Liver (tissue), 8 donors: ENCODE measurements at regions not wholly inside any gene's neighbourhood (a gene's known extent, or its start where the extent isn't known, plus 50 kb on each side); places are given as distances from the start of the nearest gene placed in this dataset.

ENCODE experiments used
- DNase-seq: peaks from one replicate; pipeline ENCODE4 v3.0.0-alpha.2; 2017; ENCODE audit warnings: low spot score
- H3K27ac ChIP-seq, 2 donors: one replicate each; pipeline ENCODE4 v1.7.0; 2013; ENCODE audit warnings: inconsistent platforms in 2 of 2, low read length in 2 of 2, control low read depth in 1 of 2, low read depth in 1 of 2, mild to moderate bottlenecking in 1 of 2
- H3K27me3 ChIP-seq, 4 donors: one replicate each; pipeline versions ENCODE4 v1.6.1 to v1.7.0; 2013; ENCODE audit warnings: low read length in 3 of 4, inconsistent platforms in 1 of 4, mild to moderate bottlenecking in 1 of 4, moderate library complexity in 1 of 4; ENCODE audit not compliant: control insufficient read depth in 4 of 4, insufficient read depth in 4 of 4
- H3K36me3 ChIP-seq, 4 donors: one replicate each; pipeline versions ENCODE4 v1.6.1 to v1.7.0; 2013; ENCODE audit warnings: low read length in 3 of 4, mild to moderate bottlenecking in 3 of 4, low read depth in 1 of 4, moderate library complexity in 1 of 4; ENCODE audit not compliant: control insufficient read depth in 4 of 4, insufficient read depth in 3 of 4
- H3K4me1 ChIP-seq, 4 donors: one replicate each; pipeline versions ENCODE4 v1.6.1 to v1.7.0; 2013; ENCODE audit warnings: low read length in 3 of 4, mild to moderate bottlenecking in 3 of 4, moderate library complexity in 1 of 4; ENCODE audit not compliant: control insufficient read depth in 4 of 4, insufficient read depth in 4 of 4
- H3K4me3 ChIP-seq, 3 donors: one replicate each; pipeline versions ENCODE4 v1.6.1 to v1.7.0; 2013; ENCODE audit warnings: low read length in 3 of 3, control low read depth in 1 of 3, low read depth in 1 of 3, mild to moderate bottlenecking in 1 of 3
- H3K9ac ChIP-seq, 2 donors: one replicate each; pipeline ENCODE4 v1.7.0; 2013; ENCODE audit warnings: low read length in 2 of 2, mild to moderate bottlenecking in 2 of 2, moderate library complexity in 2 of 2, control low read depth in 1 of 2, low read depth in 1 of 2
- H3K9me3 ChIP-seq, 4 donors: one replicate each; pipeline versions ENCODE4 v1.6.1 to v1.7.0; 2013; ENCODE audit warnings: low read length in 3 of 4; ENCODE audit not compliant: control insufficient read depth in 4 of 4
- ATF3 ChIP-seq: IDR thresholded peaks from 2 replicates; pipeline ENCODE4 v1.6.1; 2016; ENCODE audit warnings: antibody characterized with exemption
- EGR1 ChIP-seq, 2 donors: IDR thresholded peaks; 2 replicates each; pipeline ENCODE4 v1.6.1; 2016 to 2018; ENCODE audit warnings: antibody characterized with exemption in 2 of 2, low read depth in 2 of 2
- FOXA1 ChIP-seq: IDR thresholded peaks from 2 replicates; pipeline ENCODE4 v1.6.1; 2016; ENCODE audit warnings: antibody characterized with exemption
- FOXA2 ChIP-seq: IDR thresholded peaks from 2 replicates; pipeline ENCODE4 v1.6.1; 2016; ENCODE audit warnings: antibody characterized with exemption
- GABPA ChIP-seq, 2 donors: IDR thresholded peaks in 1 of 2; conservative IDR thresholded peaks in 1 of 2; 2 replicates each; pipeline ENCODE4 v1.6.1; 2016; ENCODE audit warnings: antibody characterized with exemption in 2 of 2, mild to moderate bottlenecking in 1 of 2, moderate library complexity in 1 of 2
- HNF4G ChIP-seq: IDR thresholded peaks from 2 replicates; pipeline ENCODE4 v1.6.1; 2016; ENCODE audit warnings: antibody characterized with exemption
- JUND ChIP-seq, 2 donors: IDR thresholded peaks; 2 replicates each; pipeline ENCODE4 v1.6.1; 2016; ENCODE audit warnings: antibody characterized with exemption in 2 of 2
- NR2F2 ChIP-seq: IDR thresholded peaks from 2 replicates; pipeline ENCODE4 v1.6.1; 2016; ENCODE audit warnings: antibody characterized with exemption
- RAD21 ChIP-seq, 2 donors: IDR thresholded peaks; 2 replicates each; pipeline ENCODE4 v1.6.1; 2016; ENCODE audit warnings: antibody characterized with exemption in 2 of 2, mild to moderate bottlenecking in 2 of 2
- RXRA ChIP-seq, 2 donors: IDR thresholded peaks; 2 replicates each; pipeline ENCODE4 v1.6.1; 2017 to 2018; ENCODE audit warnings: antibody characterized with exemption in 2 of 2, mild to moderate bottlenecking in 1 of 2
- SP1 ChIP-seq: IDR thresholded peaks from 2 replicates; pipeline ENCODE4 v1.6.1; 2018; ENCODE audit warnings: antibody characterized with exemption, mild to moderate bottlenecking
- TAF1 ChIP-seq: conservative IDR thresholded peaks from 2 replicates; pipeline ENCODE4 v1.6.1; 2016; ENCODE audit warnings: antibody characterized with exemption, mild to moderate bottlenecking
- YY1 ChIP-seq: IDR thresholded peaks from 2 replicates; pipeline ENCODE4 v1.6.1; 2016; ENCODE audit warnings: antibody characterized with exemption, mild to moderate bottlenecking
- ZBTB33 ChIP-seq: IDR thresholded peaks from 2 replicates; pipeline ENCODE4 v1.6.1; 2016; ENCODE audit warnings: antibody characterized with exemption
- WGBS: extraction: QIAGEN DNeasy Blood & Tissue Kit; methylation state at CpG from one replicate; pipeline ENCODE4 v1.1.7; 2013; 5-methylcytosine and 5-hydroxymethylcytosine counted together
- TF ChIP-seq, protein P1 (sequence below): IDR thresholded peaks from 2 replicates; pipeline ENCODE4 v1.6.1; 2016; ENCODE audit warnings: antibody characterized with exemption, mild to moderate bottlenecking
- TF ChIP-seq, protein P2 (sequence below): IDR thresholded peaks from 2 replicates; pipeline ENCODE4 v1.6.1; 2016; ENCODE audit warnings: antibody characterized with exemption
- TF ChIP-seq, protein P3 (sequence below): fragments of 150-350 bp; IDR thresholded peaks from 2 replicates; pipeline ENCODE4 v1.5.1; 2017; ENCODE audit warnings: improper control_type of control experiment, low read depth, low read length; ENCODE audit not compliant: missing input control
- donor health status: healthy.
- donor health status: healthy.
- donor health status: healthy.
- donor health status: healthy.
- donor health status: healthy.

- Histone ChIP-seq H3K36me3 (no peaks in the 10 kb centered on the region), H3K27ac (no peak overlapping the region), H3K4me3 (no peak overlapping the region), H3K27me3 (peaks cover 0 to 3% (median 0%) of the 10 kb centered on the region in 4 donors), H3K4me1 (no peaks in the 10 kb centered on the region), H3K9ac (no peak overlapping the region), H3K9me3 (no peaks in the 10 kb centered on the region)
- DNase-seq, result no peak
- TF ChIP-seq ZBTB33 (no peak), EGR1 (IDR thresholded peaks at IDR 0.05; ENCODE audit: low read depth in 2 of 2) (no peak), NR2F2 (no peak), GABPA (IDR thresholded peaks at IDR 0.05 in 1 of 2, conservative IDR thresholded peaks at IDR 0.05 in 1 of 2) (no peak), RXRA (IDR thresholded peaks at IDR 0.05) (no peak), FOXA1 (no peak), HNF4G (no peak), JUND (IDR thresholded peaks at IDR 0.05) (no peak), YY1 (no peak), SP1 (no peak), FOXA2 (no peak), TAF1 (no peak), RAD21 (IDR thresholded peaks at IDR 0.05) (no peak), ATF3 (no peak)
- TF ChIP-seq, protein P1, sequence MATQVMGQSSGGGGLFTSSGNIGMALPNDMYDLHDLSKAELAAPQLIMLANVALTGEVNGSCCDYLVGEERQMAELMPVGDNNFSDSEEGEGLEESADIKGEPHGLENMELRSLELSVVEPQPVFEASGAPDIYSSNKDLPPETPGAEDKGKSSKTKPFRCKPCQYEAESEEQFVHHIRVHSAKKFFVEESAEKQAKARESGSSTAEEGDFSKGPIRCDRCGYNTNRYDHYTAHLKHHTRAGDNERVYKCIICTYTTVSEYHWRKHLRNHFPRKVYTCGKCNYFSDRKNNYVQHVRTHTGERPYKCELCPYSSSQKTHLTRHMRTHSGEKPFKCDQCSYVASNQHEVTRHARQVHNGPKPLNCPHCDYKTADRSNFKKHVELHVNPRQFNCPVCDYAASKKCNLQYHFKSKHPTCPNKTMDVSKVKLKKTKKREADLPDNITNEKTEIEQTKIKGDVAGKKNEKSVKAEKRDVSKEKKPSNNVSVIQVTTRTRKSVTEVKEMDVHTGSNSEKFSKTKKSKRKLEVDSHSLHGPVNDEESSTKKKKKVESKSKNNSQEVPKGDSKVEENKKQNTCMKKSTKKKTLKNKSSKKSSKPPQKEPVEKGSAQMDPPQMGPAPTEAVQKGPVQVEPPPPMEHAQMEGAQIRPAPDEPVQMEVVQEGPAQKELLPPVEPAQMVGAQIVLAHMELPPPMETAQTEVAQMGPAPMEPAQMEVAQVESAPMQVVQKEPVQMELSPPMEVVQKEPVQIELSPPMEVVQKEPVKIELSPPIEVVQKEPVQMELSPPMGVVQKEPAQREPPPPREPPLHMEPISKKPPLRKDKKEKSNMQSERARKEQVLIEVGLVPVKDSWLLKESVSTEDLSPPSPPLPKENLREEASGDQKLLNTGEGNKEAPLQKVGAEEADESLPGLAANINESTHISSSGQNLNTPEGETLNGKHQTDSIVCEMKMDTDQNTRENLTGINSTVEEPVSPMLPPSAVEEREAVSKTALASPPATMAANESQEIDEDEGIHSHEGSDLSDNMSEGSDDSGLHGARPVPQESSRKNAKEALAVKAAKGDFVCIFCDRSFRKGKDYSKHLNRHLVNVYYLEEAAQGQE, result no peak
- TF ChIP-seq, protein P2, sequence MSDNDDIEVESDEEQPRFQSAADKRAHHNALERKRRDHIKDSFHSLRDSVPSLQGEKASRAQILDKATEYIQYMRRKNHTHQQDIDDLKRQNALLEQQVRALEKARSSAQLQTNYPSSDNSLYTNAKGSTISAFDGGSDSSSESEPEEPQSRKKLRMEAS, result no peak
- TF ChIP-seq, protein P3, sequence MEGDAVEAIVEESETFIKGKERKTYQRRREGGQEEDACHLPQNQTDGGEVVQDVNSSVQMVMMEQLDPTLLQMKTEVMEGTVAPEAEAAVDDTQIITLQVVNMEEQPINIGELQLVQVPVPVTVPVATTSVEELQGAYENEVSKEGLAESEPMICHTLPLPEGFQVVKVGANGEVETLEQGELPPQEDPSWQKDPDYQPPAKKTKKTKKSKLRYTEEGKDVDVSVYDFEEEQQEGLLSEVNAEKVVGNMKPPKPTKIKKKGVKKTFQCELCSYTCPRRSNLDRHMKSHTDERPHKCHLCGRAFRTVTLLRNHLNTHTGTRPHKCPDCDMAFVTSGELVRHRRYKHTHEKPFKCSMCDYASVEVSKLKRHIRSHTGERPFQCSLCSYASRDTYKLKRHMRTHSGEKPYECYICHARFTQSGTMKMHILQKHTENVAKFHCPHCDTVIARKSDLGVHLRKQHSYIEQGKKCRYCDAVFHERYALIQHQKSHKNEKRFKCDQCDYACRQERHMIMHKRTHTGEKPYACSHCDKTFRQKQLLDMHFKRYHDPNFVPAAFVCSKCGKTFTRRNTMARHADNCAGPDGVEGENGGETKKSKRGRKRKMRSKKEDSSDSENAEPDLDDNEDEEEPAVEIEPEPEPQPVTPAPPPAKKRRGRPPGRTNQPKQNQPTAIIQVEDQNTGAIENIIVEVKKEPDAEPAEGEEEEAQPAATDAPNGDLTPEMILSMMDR, result no peak
- WGBS, result 71% methylated on average over 4 of the region's 4 CpGs
Observed at GRCh38 chr4:189815404-189816192, 125.1 kb upstream of the FRG1 start.
